ENCODE measurements at regions not wholly inside any gene's neighbourhood (a gene's known extent, or its start where the extent isn't known, plus 50 kb on each side); places are given as distances from the start of the nearest gene placed in this dataset.

GRCh38 chr15:37771465-37771864, 163.0 kb upstream of the TMCO5A start:
- Histone ChIP-seq H3K4me3 (replicated peaks; ENCODE audit: insufficient read depth, low read length) (no peak overlapping the region), H3K27ac (replicated peaks) (no peak overlapping the region), H3K27me3 (ENCODE audit: insufficient read depth, poor library complexity, severe bottlenecking) (no peaks in the 10 kb centered on the region)
- TF ChIP-seq GABPA (IDR thresholded peaks at IDR 0.05; ENCODE audit: low read depth) (no peak), POLR2AphosphoS5 (IDR thresholded peaks at IDR 0.05; ENCODE audit: low read depth) (no peak), SPI1 (IDR thresholded peaks at IDR 0.05; ENCODE audit: borderline replicate concordance, low read depth) (no peak), REST (IDR thresholded peaks at IDR 0.05; ENCODE audit: insufficient replicate concordance, low read depth) (no peak)
- DNase-seq (ENCODE audit: low read depth in 1 of 2, low spot score in 1 of 2): no peak

GRCh38 chr15:37773111-37773860, 161.2 kb upstream of the TMCO5A start:
- H3K27ac ChIP-seq (replicated peaks): no peak overlapping the region
- no peak for DNase-seq (ENCODE audit: low read depth in 1 of 2, low spot score in 1 of 2)
- H3K27me3 ChIP-seq (ENCODE audit: insufficient read depth, poor library complexity, severe bottlenecking): no peaks in the 10 kb centered on the region
- no peak overlapping the region for H3K4me3 ChIP-seq (replicated peaks; ENCODE audit: insufficient read depth, low read length)
- TF ChIP-seq POLR2AphosphoS5 (IDR thresholded peaks at IDR 0.05; ENCODE audit: low read depth) (no peak), CTCF (IDR thresholded peaks at IDR 0.05; ENCODE audit: insufficient read depth, low read length) (no peak), SPI1 (IDR thresholded peaks at IDR 0.05; ENCODE audit: borderline replicate concordance, low read depth) (no peak), REST (IDR thresholded peaks at IDR 0.05; ENCODE audit: insufficient replicate concordance, low read depth) (no peak), GABPA (IDR thresholded peaks at IDR 0.05; ENCODE audit: low read depth) (no peak)

GRCh38 chr15:37774961-37775360, 159.5 kb upstream of the TMCO5A start:
- H3K27ac ChIP-seq (replicated peaks): no peak overlapping the region
- H3K4me3 ChIP-seq (replicated peaks; ENCODE audit: insufficient read depth, low read length): no peak overlapping the region
- no peak for DNase-seq (ENCODE audit: low read depth in 1 of 2, low spot score in 1 of 2)
- no peak for TF ChIP-seq POLR2AphosphoS5 (IDR thresholded peaks at IDR 0.05; ENCODE audit: low read depth)
- no peak for TF ChIP-seq GABPA (IDR thresholded peaks at IDR 0.05; ENCODE audit: low read depth)
- no peak for TF ChIP-seq CTCF (IDR thresholded peaks at IDR 0.05; ENCODE audit: insufficient read depth, low read length)
- TF ChIP-seq SPI1 (IDR thresholded peaks at IDR 0.05; ENCODE audit: borderline replicate concordance, low read depth): no peak
- no peak for TF ChIP-seq REST (IDR thresholded peaks at IDR 0.05; ENCODE audit: insufficient replicate concordance, low read depth)
- H3K27me3 ChIP-seq (ENCODE audit: insufficient read depth, poor library complexity, severe bottlenecking): no peaks in the 10 kb centered on the region

All from HL-60 (cell line).